Stomach (tissue), 8 donors: ENCODE measurements at regions not wholly inside any gene's neighbourhood (a gene's known extent, or its start where the extent isn't known, plus 50 kb on each side); places are given as distances from the start of the nearest gene placed in this dataset.

ENCODE experiments used
- DNase-seq, 2 donors: peaks; one replicate each; pipeline versions ENCODE4 v3.0.0 to v3.0.0-alpha.2; 2013 to 2019
- H3K27ac ChIP-seq, 5 donors: fragments of 200-600 bp in 4 of 5; sonication (generic) in 4 of 5; one replicate each; pipeline ENCODE4 v1.5.1; 2013 to 2019; ENCODE audit warnings: mild to moderate bottlenecking in 1 of 5, moderate library complexity in 1 of 5
- H3K27me3 ChIP-seq, 3 donors: fragments of 200-600 bp; sonication (generic); one replicate each; pipeline ENCODE4 v1.5.1; 2017 to 2019; ENCODE audit warnings: mixed run types in 1 of 3
- H3K36me3 ChIP-seq, 4 donors: fragments of 200-600 bp; sonication (generic); 1 replicate in 3 of 4; 2 replicates in 1 of 4; pipeline ENCODE4 v1.5.1; 2016 to 2019
- H3K4me1 ChIP-seq, 4 donors: fragments of 200-600 bp; sonication (generic); one replicate each; pipeline ENCODE4 v1.5.1; 2016 to 2019
- H3K4me3 ChIP-seq, 4 donors: fragments of 200-600 bp; sonication (generic) in 3 of 4; one replicate each; pipeline ENCODE4 v1.5.1; 2016 to 2019; ENCODE audit warnings: mild to moderate bottlenecking in 1 of 4
- H3K9me3 ChIP-seq, 4 donors: fragments of 200-600 bp; sonication (generic); one replicate each; pipeline ENCODE4 v1.5.1; 2016 to 2019
- CTCF ChIP-seq, 7 experiments: fragments of 450-650 bp in 4 of 7; fragments of 200-600 bp in 3 of 7; sonication (generic) in 3 of 7; IDR thresholded peaks; one replicate each; pipeline ENCODE4 v1.5.1; 2016 to 2019; ENCODE audit warnings: antibody characterized with exemption in 7 of 7, control low read depth in 2 of 7, mild to moderate bottlenecking in 1 of 7
- EP300 ChIP-seq: sonication (generic); formaldehyde crosslinking; IDR thresholded peaks from one replicate; pipeline ENCODE4 v1.6.1; 2017; ENCODE audit warnings: antibody characterized with exemption
- POLR2A ChIP-seq, 4 donors: fragments of 450-650 bp; IDR thresholded peaks; one replicate each; pipeline ENCODE4 v1.6.1; 2016; ENCODE audit warnings: antibody characterized with exemption in 4 of 4, control low read depth in 2 of 4, mild to moderate bottlenecking in 1 of 4, moderate library complexity in 1 of 4
- POLR2AphosphoS5 ChIP-seq, 3 donors: sonication (generic); formaldehyde crosslinking; IDR thresholded peaks; one replicate each; pipeline ENCODE4 v1.6.1; 2016; ENCODE audit warnings: antibody characterized with exemption in 3 of 3
- WGBS, 5 donors: extraction: QIAGEN DNeasy Blood & Tissue Kit in 3 of 5; methylation state at CpG; one replicate each; pipeline versions ENCODE4 v1.1.5 to v1.1.7; 2013 to 2018; 5-methylcytosine and 5-hydroxymethylcytosine counted together
- intact Hi-C: fragments of 100-400 bp; cut with DNase I; formaldehyde crosslinking; loops from one replicate; pipeline ENCODE4 v1.15.1; 2023; ENCODE audit warnings: low total_unique reads
- donor health status: healthy with polysubstance abuse.
- donor health status: Bipolar disorder and iron deficiency.
- donor health status: healthy.

DNA sequence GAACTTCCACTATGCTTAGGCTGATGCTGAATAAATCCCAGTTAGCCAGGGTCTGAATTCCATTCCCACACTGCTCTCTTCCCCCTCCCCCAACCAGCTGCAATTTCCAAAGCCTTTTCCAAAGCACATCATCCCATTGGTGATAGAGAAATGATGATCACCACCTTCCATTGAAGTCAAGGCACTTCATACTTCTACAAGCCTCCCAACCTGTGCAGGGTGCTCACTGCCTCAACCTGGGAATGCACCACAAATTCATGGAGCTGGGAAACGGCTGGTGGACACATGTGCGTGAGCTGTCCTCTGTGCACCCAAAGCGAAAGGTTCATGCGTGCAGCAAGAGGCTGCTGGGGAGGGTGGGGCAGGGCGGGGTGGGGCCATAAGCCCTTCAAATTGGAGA, 302.7 kb upstream of the IRX3 start:
- WGBS, 5 donors = 73 to 79% (median 76%) methylated on average over 5 of the region's 5 CpGs

GRCh38 chr16:54588026-54588425, 301.4 kb upstream of the IRX3 start:
- WGBS, 5 donors = 67 to 82% (median 73%) methylated on average over 5 of the region's 5 CpGs
- Histone ChIP-seq H3K27me3 (no peaks in the 10 kb centered on the region), H3K36me3 (no peaks in the 10 kb centered on the region), H3K4me1 (no peaks in the 10 kb centered on the region), H3K9me3 (no peaks in the 10 kb centered on the region), H3K27ac (no peak overlapping the region), H3K4me3 (no peak overlapping the region)
- TF ChIP-seq POLR2AphosphoS5 (IDR thresholded peaks at IDR 0.05) = no peak
- intact Hi-C loops = no loop called here
- no peak for DNase-seq

More for the DNA sequence above, 302.7 kb upstream of the IRX3 start:
- no peak for DNase-seq
- intact Hi-C loops = no loop called here
- Histone ChIP-seq H3K4me1 (no peaks in the 10 kb centered on the region), H3K27me3 (peaks cover 0 to 2% (median 0%) of the 10 kb centered on the region in 3 donors), H3K36me3 (no peaks in the 10 kb centered on the region), H3K4me3 (no peak overlapping the region), H3K27ac (no peak overlapping the region), H3K9me3 (no peaks in the 10 kb centered on the region)
- no peak for TF ChIP-seq EP300
- no peak for TF ChIP-seq POLR2AphosphoS5 (IDR thresholded peaks at IDR 0.05)
- no peak for TF ChIP-seq POLR2A (IDR thresholded peaks at IDR 0.05)
- no peak for TF ChIP-seq CTCF (IDR thresholded peaks at IDR 0.05)

DNA sequence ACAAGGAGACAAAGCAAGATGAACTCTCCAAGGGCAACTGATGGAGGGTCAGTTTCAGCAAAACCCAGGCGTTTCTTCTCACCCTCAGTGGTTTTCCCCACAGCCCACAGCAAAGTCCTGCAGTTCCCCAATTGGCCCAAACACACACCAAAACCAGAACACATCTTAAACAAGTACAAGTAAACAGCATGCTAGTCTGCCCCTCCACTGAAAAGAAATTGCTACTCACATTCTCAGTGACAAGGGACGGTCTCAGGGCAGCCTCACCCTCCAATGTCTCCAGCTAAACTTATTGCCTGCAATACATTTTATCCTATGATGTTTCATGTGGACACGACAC, 300.6 kb upstream of the IRX3 start:
- intact Hi-C loops = no loop called here
- H3K27me3 ChIP-seq = no peaks in the 10 kb centered on the region
- no peaks in the 10 kb centered on the region for H3K4me1 ChIP-seq
- H3K36me3 ChIP-seq = no peaks in the 10 kb centered on the region
- WGBS, 5 donors = 56 to 84% (median 62%) methylated on average over 3 of the region's 3 CpGs
- no peak overlapping the region for H3K4me3 ChIP-seq
- TF ChIP-seq CTCF (IDR thresholded peaks at IDR 0.05) = no peak
- no peak for TF ChIP-seq EP300
- TF ChIP-seq POLR2AphosphoS5 (IDR thresholded peaks at IDR 0.05) = no peak
- TF ChIP-seq POLR2A (IDR thresholded peaks at IDR 0.05) = no peak
- no peaks in the 10 kb centered on the region for H3K9me3 ChIP-seq
- no peak for DNase-seq
- H3K27ac ChIP-seq = no peak overlapping the region

GRCh38 chr16:54586474-54587175, 300.0 kb upstream of the IRX3 start:
- WGBS, 5 donors = 70 to 87% (median 78%) methylated on average over 4 of the region's 4 CpGs
- no peaks in the 10 kb centered on the region for H3K36me3 ChIP-seq
- H3K27ac ChIP-seq = no peak overlapping the region
- no peaks in the 10 kb centered on the region for H3K4me1 ChIP-seq
- DNase-seq = no peak
- no peaks in the 10 kb centered on the region for H3K9me3 ChIP-seq
- H3K27me3 ChIP-seq = no peaks in the 10 kb centered on the region
- TF ChIP-seq CTCF (IDR thresholded peaks at IDR 0.05) (no peak), POLR2A (IDR thresholded peaks at IDR 0.05) (no peak), POLR2AphosphoS5 (IDR thresholded peaks at IDR 0.05) (no peak), EP300 (no peak)
- H3K4me3 ChIP-seq = no peak overlapping the region
- intact Hi-C loops = no loop called here

DNA sequence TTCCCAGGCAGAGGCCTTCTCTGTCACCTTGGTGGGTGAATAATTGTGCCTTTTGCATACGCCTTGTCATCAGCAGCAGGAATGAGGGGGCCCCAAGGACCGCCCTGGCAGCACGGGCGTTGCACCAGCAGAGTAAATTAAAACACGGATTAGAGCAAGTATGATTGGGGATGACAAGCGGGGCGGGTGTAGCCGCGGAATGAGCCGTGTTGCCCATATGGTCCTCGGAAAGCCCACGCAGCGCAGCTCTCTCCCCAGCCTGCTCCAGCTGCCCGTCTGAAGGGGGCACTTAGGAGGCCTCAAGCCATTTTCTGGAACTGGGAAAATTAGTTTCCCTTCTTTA, 299.4 kb upstream of the IRX3 start:
- Histone ChIP-seq H3K27me3 (no peaks in the 10 kb centered on the region), H3K9me3 (no peaks in the 10 kb centered on the region), H3K4me1 (no peaks in the 10 kb centered on the region), H3K27ac (no peak overlapping the region), H3K4me3 (no peak overlapping the region), H3K36me3 (no peaks in the 10 kb centered on the region)
- TF ChIP-seq CTCF (IDR thresholded peaks at IDR 0.05) (no peak), POLR2AphosphoS5 (IDR thresholded peaks at IDR 0.05) (no peak), POLR2A (IDR thresholded peaks at IDR 0.05) (no peak), EP300 (no peak)
- WGBS, 5 donors = 63 to 79% (median 78%) methylated on average over 14 of the region's 14 CpGs
- no peak for DNase-seq
- intact Hi-C loops = no loop called here
